Naive thymus-derived CD4-positive, alpha-beta T cell (primary cell): ENCODE measurements at regions not wholly inside any gene's neighbourhood (a gene's known extent, or its start where the extent isn't known, plus 50 kb on each side); places are given as distances from the start of the nearest gene placed in this dataset.

ENCODE experiments used
- ATAC-seq: fragments of 150-1000 bp; cut with Tn5 transposase; 2 replicates; pipeline ENCODE4 v1.10.0; 2021; ENCODE audit warnings: mild to moderate bottlenecking, moderate library complexity
- CTCF ChIA-PET: fragments of 350-600 bp; sonication (Branson Sonifier 250); formaldehyde crosslinking; loops from one replicate; lab custom pipeline; 2021; ENCODE audit warnings: antibody characterized with exemption; lab: Charles Lee
- POLR2A ChIA-PET: fragments of 350-600 bp; sonication (Branson Sonifier 250); formaldehyde crosslinking; loops from one replicate; lab custom pipeline; 2021; ENCODE audit warnings: antibody characterized with exemption, inconsistent platforms; lab: Charles Lee
- DNase-seq, 9 donors: peaks; one replicate each; pipeline versions ENCODE4 v3.0.0 to v3.0.0-alpha.2; 2020 to 2022; ENCODE audit warnings: mixed read lengths in 1 of 9
- H3K27ac ChIP-seq: one replicate; pipeline ENCODE4 v1.7.0; 2013; ENCODE audit warnings: mild to moderate bottlenecking, low read depth, low read length, moderate library complexity
- H3K27me3 ChIP-seq, 2 donors: one replicate each; pipeline ENCODE4 v1.7.0; 2013; ENCODE audit warnings: low read length in 2 of 2, mild to moderate bottlenecking in 2 of 2, moderate library complexity in 2 of 2; ENCODE audit not compliant: control insufficient read depth in 2 of 2, insufficient read depth in 2 of 2
- H3K36me3 ChIP-seq, 3 experiments: 1 replicate in 2 of 3; 2 replicates in 1 of 3; pipeline ENCODE4 v1.7.0; 2013; ENCODE audit warnings: low read length in 3 of 3, mild to moderate bottlenecking in 3 of 3, moderate library complexity in 1 of 3; ENCODE audit not compliant: insufficient read depth in 3 of 3, control insufficient read depth in 2 of 3
- H3K4me1 ChIP-seq, 2 donors: one replicate each; pipeline ENCODE4 v1.7.0; 2013; ENCODE audit warnings: low read length in 2 of 2, mild to moderate bottlenecking in 2 of 2, moderate library complexity in 1 of 2; ENCODE audit not compliant: control insufficient read depth in 2 of 2, insufficient read depth in 2 of 2
- H3K4me3 ChIP-seq: 2 replicates; pipeline ENCODE4 v1.7.0; 2013; ENCODE audit warnings: mild to moderate bottlenecking, low read length
- H3K9me3 ChIP-seq, 3 experiments: 1 replicate in 2 of 3; 2 replicates in 1 of 3; pipeline ENCODE4 v1.7.0; 2013; ENCODE audit warnings: low read length in 3 of 3; ENCODE audit not compliant: control insufficient read depth in 2 of 3
- H3K27ac Mint-ChIP-seq, 9 donors: one replicate each; pipeline ENCODE4 v1.8.0; 2020 to 2022; ENCODE audit warnings: mixed read lengths in 9 of 9, mild to moderate bottlenecking in 8 of 9, moderate library complexity in 5 of 9, inconsistent platforms in 2 of 9
- H3K27me3 Mint-ChIP-seq, 5 donors: one replicate each; pipeline ENCODE4 v1.8.0; 2021 to 2022; ENCODE audit warnings: mixed read lengths in 5 of 5, mild to moderate bottlenecking in 1 of 5
- H3K36me3 Mint-ChIP-seq, 5 donors: one replicate each; pipeline ENCODE4 v1.8.0; 2020 to 2022; ENCODE audit warnings: mixed read lengths in 5 of 5, mild to moderate bottlenecking in 3 of 5, inconsistent platforms in 1 of 5
- H3K4me1 Mint-ChIP-seq, 7 donors: one replicate each; pipeline ENCODE4 v1.8.0; 2020 to 2022; ENCODE audit warnings: mixed read lengths in 7 of 7, mild to moderate bottlenecking in 3 of 7, inconsistent platforms in 1 of 7
- H3K4me3 Mint-ChIP-seq, 10 donors: one replicate each; pipeline ENCODE4 v1.8.0; 2020 to 2022; ENCODE audit warnings: mild to moderate bottlenecking in 10 of 10, mixed read lengths in 10 of 10, moderate library complexity in 6 of 10, inconsistent platforms in 2 of 10
- H3K9me3 Mint-ChIP-seq, 11 donors: one replicate each; pipeline ENCODE4 v1.8.0; 2020 to 2022; ENCODE audit warnings: mixed read lengths in 11 of 11, mild to moderate bottlenecking in 4 of 11, inconsistent platforms in 1 of 11, moderate library complexity in 1 of 11
- intact Hi-C, 2 donors: fragments of 100-400 bp; cut with micrococcal nuclease; formaldehyde crosslinking; loops; one replicate each; pipeline ENCODE4 v1.15.1; 2023

- Histone ChIP-seq H3K27me3 (no peaks in the 10 kb centered on the region), H3K9me3 (no peaks in the 10 kb centered on the region), H3K4me1 (no peaks in the 10 kb centered on the region), H3K36me3 (no peaks in the 10 kb centered on the region), H3K27ac (no peak overlapping the region), H3K4me3 (no peak overlapping the region)
- Mint-ChIP-seq H3K9me3 (peaks cover 0 to 5% (median 0%) of the 10 kb centered on the region in 11 donors), H3K4me1 (no peaks in the 10 kb centered on the region), H3K36me3 (no peaks in the 10 kb centered on the region), H3K27me3 (no peaks in the 10 kb centered on the region), H3K27ac (no peak overlapping the region), H3K4me3 (no peak overlapping the region)
- DNase-seq (no peak), ATAC-seq (no peak)
- intact Hi-C loops = no loop called here
- ChIA-PET CTCF (no interaction called here), POLR2A (no interaction called here)
Observed at GRCh38 chr12:20280515-20280914, 87.8 kb upstream of the PDE3A start.

DNA sequence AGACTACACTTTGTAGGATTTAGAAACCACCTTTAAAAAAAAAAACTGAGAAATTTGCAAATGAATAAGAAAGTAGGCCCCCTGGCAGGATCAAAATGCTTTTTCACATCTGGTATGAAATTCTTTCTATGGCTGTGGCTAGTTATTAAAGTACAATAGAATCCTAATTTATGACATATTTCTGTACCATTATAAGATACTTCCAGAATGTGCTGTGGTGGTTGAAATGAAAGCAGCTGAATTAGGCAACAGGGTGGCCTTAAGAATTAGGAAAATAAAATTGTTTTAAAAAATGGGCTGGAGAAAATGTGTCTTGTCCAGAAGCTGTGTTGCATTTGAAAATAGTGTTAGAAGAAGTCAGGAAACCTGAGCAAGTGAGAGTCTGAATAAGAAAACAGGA is 85.9 kb upstream of the PDE3A start:
- Mint-ChIP-seq H3K36me3 (peaks cover 0 to 4% (median 0%) of the 10 kb centered on the region in 5 donors), H3K4me1 (no peaks in the 10 kb centered on the region), H3K27me3 (no peaks in the 10 kb centered on the region), H3K27ac (no peak overlapping the region), H3K4me3 (no peak overlapping the region), H3K9me3 (peaks cover 0 to 11% (median 3%) of the 10 kb centered on the region in 11 donors)
- Histone ChIP-seq H3K4me1 (no peaks in the 10 kb centered on the region), H3K4me3 (no peak overlapping the region), H3K27ac (no peak overlapping the region), H3K27me3 (no peaks in the 10 kb centered on the region), H3K9me3 (no peaks in the 10 kb centered on the region), H3K36me3 (no peaks in the 10 kb centered on the region)
- ChIA-PET POLR2A (no interaction called here), CTCF (no interaction called here)
- no peak for DNase-seq
- intact Hi-C loops = no loop called here
- ATAC-seq = no peak

- H3K36me3 ChIP-seq = no peaks in the 10 kb centered on the region
- intact Hi-C loops = no loop called here
- no peak overlapping the region for H3K27ac ChIP-seq
- Mint-ChIP-seq H3K27me3 (no peaks in the 10 kb centered on the region), H3K4me1 (no peaks in the 10 kb centered on the region), H3K27ac (no peak overlapping the region), H3K9me3 (peaks cover 0 to 11% (median 3%) of the 10 kb centered on the region in 11 donors), H3K36me3 (peaks cover 0 to 4% (median 0%) of the 10 kb centered on the region in 5 donors), H3K4me3 (no peak overlapping the region)
- H3K4me3 ChIP-seq = no peak overlapping the region
- no peaks in the 10 kb centered on the region for H3K4me1 ChIP-seq
- H3K9me3 ChIP-seq = no peaks in the 10 kb centered on the region
- ChIA-PET CTCF (no interaction called here), POLR2A (no interaction called here)
- no peaks in the 10 kb centered on the region for H3K27me3 ChIP-seq
- DNase-seq = no peak
- ATAC-seq = no peak
Observed at GRCh38 chr12:20283482-20283881, 84.9 kb upstream of the PDE3A start.

DNA sequence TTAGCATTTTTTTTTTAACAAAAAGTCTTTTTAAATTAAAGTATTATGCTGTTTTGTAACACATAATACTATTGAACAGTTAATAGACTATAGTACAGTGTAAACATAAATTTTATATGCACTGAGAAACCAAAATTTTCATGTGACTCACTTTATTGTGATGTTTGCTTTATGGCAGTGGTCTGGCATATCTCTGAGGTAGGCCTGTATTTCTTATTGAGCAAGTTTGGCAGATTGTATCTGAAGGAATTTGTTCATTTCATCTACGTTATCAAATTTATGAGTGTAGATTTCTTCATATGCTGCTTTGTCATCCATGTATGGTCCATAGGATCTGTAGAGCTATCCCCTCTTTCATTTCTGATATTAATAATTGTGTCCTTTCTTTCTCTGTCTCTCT is 78.8 kb upstream of the PDE3A start:
- CTCF ChIA-PET = no interaction called here
- Mint-ChIP-seq H3K27ac (no peak overlapping the region), H3K4me1 (no peaks in the 10 kb centered on the region), H3K9me3 (peaks cover 0 to 29% (median 4%) of the 10 kb centered on the region in 11 donors), H3K36me3 (peaks cover 0 to 4% (median 0%) of the 10 kb centered on the region in 5 donors), H3K4me3 (no peak overlapping the region), H3K27me3 (no peaks in the 10 kb centered on the region)
- POLR2A ChIA-PET = no interaction called here
- no peaks in the 10 kb centered on the region for H3K27me3 ChIP-seq
- H3K4me3 ChIP-seq = no peak overlapping the region
- intact Hi-C loops = no loop called here
- H3K36me3 ChIP-seq = no peaks in the 10 kb centered on the region
- H3K9me3 ChIP-seq = no peaks in the 10 kb centered on the region
- H3K27ac ChIP-seq = no peak overlapping the region
- H3K4me1 ChIP-seq = no peaks in the 10 kb centered on the region
- DNase-seq = no peak
- ATAC-seq = no peak

DNA sequence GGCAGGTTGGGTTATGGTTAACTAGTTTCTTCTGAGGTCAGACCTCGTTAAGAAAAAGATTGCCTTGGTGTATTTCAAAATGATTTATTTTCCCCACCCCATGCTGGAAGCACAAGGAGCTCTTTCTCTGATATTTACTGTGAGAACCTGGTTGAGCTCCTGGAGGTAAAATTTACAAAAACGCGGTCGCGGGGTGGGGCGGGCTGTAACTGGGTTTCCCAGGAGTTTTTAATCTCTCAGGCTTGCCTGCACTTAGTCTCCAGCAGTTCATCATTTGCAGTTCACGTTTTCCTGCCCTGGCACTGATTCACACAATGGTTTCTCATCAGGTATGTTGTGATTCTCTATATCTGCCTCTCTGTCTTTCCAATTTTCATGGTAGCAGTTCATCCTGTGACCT is 67.9 kb upstream of the PDE3A start:
- peaks cover 0 to 5% (median 0%) of the 10 kb centered on the region in 5 donors for H3K36me3 Mint-ChIP-seq
- Histone ChIP-seq H3K27me3 (no peaks in the 10 kb centered on the region), H3K4me1 (no peaks in the 10 kb centered on the region), H3K27ac (no peak overlapping the region), H3K4me3 (no peak overlapping the region), H3K9me3 (peaks cover 0 to 12% (median 0%) of the 10 kb centered on the region in 3 experiments), H3K36me3 (no peaks in the 10 kb centered on the region)
- CTCF ChIA-PET = no interaction called here
- no peaks in the 10 kb centered on the region for H3K4me1 Mint-ChIP-seq
- DNase-seq = no peak
- no peak overlapping the region for H3K4me3 Mint-ChIP-seq
- intact Hi-C loops = no loop called here
- no peaks in the 10 kb centered on the region for H3K27me3 Mint-ChIP-seq
- H3K27ac Mint-ChIP-seq = no peak overlapping the region
- no peak for ATAC-seq
- H3K9me3 Mint-ChIP-seq = peaks cover 7 to 43% (median 16%) of the 10 kb centered on the region in 11 donors
- POLR2A ChIA-PET = no interaction called here

DNA sequence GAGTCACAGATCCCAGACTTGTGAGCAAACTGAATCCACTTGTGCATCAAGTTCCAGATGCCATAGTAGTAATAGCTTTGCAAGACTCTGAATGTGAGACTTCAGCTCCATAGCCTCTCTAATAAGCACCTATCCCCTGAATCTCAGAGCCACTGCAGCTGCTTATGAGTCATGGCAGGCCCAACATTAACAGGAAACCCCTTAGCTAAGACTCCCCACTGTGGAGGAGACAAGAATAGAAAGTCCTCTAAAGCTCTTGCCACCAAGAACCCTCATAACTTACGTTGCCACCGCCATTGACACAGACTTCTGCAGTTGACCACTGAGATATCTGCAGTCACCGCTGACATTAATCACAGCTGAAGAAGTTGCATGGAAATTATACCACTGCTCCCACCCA is 62.9 kb upstream of the PDE3A start:
- CTCF ChIA-PET = no interaction called here

GRCh38 chr12:20309504-20310148 is 58.7 kb upstream of the PDE3A start:
- POLR2A ChIA-PET = no interaction called here

More for the DNA sequence above, 62.9 kb upstream of the PDE3A start:
- H3K9me3 ChIP-seq = peaks cover 0 to 9% (median 0%) of the 10 kb centered on the region in 3 experiments
- peaks cover 2 to 33% (median 10%) of the 10 kb centered on the region in 11 donors for H3K9me3 Mint-ChIP-seq
- no peak overlapping the region for H3K4me3 ChIP-seq
- no peak for DNase-seq
- H3K4me1 ChIP-seq = no peaks in the 10 kb centered on the region
- H3K4me3 Mint-ChIP-seq = no peak overlapping the region
- H3K4me1 Mint-ChIP-seq = no peaks in the 10 kb centered on the region
- POLR2A ChIA-PET = no interaction called here
- no peaks in the 10 kb centered on the region for H3K36me3 ChIP-seq
- no peaks in the 10 kb centered on the region for H3K36me3 Mint-ChIP-seq
- H3K27ac Mint-ChIP-seq = no peak overlapping the region
- H3K27ac ChIP-seq = no peak overlapping the region
- intact Hi-C loops = no loop called here
- H3K27me3 Mint-ChIP-seq = no peaks in the 10 kb centered on the region
- no peaks in the 10 kb centered on the region for H3K27me3 ChIP-seq
- no peak for ATAC-seq

More at GRCh38 chr12:20309504-20310148, 58.7 kb upstream of the PDE3A start:
- Mint-ChIP-seq H3K4me1 (no peaks in the 10 kb centered on the region), H3K4me3 (no peak overlapping the region), H3K27me3 (no peaks in the 10 kb centered on the region), H3K27ac (no peak overlapping the region), H3K36me3 (no peaks in the 10 kb centered on the region), H3K9me3 (peaks cover 0 to 25% (median 9%) of the 10 kb centered on the region in 11 donors)
- DNase-seq (no peak), ATAC-seq (no peak)
- Histone ChIP-seq H3K27ac (no peak overlapping the region), H3K9me3 (peaks cover 0 to 9% (median 0%) of the 10 kb centered on the region in 3 experiments), H3K4me3 (no peak overlapping the region), H3K4me1 (no peaks in the 10 kb centered on the region), H3K27me3 (no peaks in the 10 kb centered on the region), H3K36me3 (no peaks in the 10 kb centered on the region)
- intact Hi-C loops = no loop called here
- CTCF ChIA-PET = no interaction called here
